OCI-LY1 (cell line): ENCODE measurements at regions not wholly inside any gene's neighbourhood (a gene's known extent, or its start where the extent isn't known, plus 50 kb on each side); places are given as distances from the start of the nearest gene placed in this dataset.

Experiments
- CTCF ChIP-seq: fragments of 200-600 bp; sonication (generic), shearing (Covaris generic); IDR thresholded peaks from 2 replicates; pipeline ENCODE4 v1.5.1; 2017; ENCODE audit warnings: mild to moderate bottlenecking, antibody characterized with exemption, low read length, moderate library complexity, mixed read lengths
- EZH2 ChIP-seq: fragments of 200-600 bp; sonication (generic), shearing (Covaris generic); IDR thresholded peaks from 2 replicates; pipeline ENCODE4 v1.8.0; 2017; ENCODE audit warnings: borderline replicate concordance, mixed run types, mild to moderate bottlenecking, antibody characterized with exemption, low read length, moderate library complexity, mixed read lengths

GRCh38 chr5:135163391-135163790, 129.4 kb upstream of the PITX1 start:
- TF ChIP-seq CTCF = no peak
- no peak for TF ChIP-seq EZH2
